ENCODE measurements at regions not wholly inside any gene's neighbourhood (a gene's known extent, or its start where the extent isn't known, plus 50 kb on each side); places are given as distances from the start of the nearest gene placed in this dataset.
A peak's percentile ranks its signal among the peaks of the same experiment; 100 is the strongest.
"Not testable (repeated sequence)": the region's sequence is repeated elsewhere in the genome, so short reads cannot be mapped to it uniquely, and the experiment has no call there.

GRCh38 chr3:5699313-5699712, 511.8 kb downstream of the EDEM1 start:
- no peak for DNase-seq

DNA sequence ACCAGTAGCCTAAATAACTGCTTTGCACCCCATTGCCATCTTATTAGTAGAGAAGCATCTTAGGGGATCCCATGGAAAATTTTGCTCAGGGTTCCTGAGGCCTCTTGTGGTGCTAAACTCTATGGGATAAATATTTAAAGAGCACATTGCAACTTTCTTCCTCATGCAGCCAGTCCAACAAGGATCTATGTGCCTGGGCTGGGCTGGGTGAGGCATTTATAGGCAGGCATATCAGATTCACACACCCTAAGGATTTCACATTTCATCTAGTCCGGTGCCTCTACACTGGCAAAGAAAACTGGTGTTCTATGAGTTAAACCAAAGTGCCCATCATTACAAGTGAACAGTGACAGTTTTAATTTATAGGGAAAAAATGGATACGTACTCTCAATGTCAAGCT, 512.3 kb downstream of the EDEM1 start:
- DNase-seq: no peak

DNA sequence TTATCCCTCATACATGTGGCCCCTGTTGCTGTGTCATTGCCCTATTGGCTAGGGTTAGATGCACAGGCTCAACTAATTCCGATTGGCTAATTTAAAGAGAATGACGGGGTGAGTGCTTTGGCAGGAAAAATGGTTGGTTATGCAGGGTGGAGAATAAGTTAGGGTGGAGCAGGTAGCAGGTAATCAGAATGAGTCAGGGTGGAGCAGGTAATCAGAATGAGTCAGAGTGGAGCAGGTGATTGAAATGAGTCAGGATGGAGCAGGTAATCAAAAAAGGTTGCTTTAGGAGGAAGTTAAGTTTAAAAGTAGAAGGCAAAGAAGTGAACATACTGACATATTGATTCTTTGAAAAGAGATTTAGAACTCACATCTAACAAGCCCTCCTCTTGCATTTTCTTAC, 513.5 kb downstream of the EDEM1 start:
- DNase-seq: not testable (repeated sequence)

DNA sequence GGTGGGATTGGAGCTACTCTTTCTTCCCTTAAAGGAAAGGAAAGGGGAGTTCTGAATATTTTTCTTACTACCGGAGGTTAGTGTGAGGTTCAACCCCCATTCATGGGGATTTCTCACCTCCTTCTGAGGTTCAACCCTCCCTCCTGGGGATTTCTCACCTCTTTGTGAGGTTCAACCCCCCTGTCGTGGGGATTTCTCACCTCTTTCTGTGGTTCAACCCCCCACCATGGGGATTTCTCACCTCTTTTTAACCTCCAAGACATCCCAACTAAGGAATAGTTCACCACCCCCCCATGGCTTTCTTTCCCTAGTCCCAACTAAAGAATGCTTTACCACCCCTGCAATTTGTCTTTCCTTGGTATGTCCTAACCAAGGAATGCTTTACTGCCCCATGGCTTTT, 520.3 kb downstream of the EDEM1 start:
- DNase-seq: no peak

DNA sequence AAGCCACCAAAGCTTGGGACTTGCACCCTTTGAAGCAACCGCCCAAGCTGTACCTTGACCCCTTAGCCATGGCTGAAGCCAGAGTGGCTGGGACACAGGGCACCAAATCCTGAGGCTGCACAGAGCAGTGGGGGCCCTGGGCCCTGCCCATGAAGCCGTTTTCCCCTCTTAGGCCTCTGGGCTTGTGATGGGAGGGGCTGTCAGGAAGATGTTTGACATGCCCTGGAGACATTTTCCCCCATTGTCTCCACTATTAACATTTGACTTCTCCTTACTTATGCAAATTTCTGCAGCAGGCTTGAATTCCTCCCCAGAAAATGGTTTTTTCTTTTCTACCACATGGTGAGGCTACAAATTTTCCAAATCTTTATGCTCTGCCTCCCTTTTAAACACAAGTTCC, 522.2 kb downstream of the EDEM1 start:
- no peak for DNase-seq

DNA sequence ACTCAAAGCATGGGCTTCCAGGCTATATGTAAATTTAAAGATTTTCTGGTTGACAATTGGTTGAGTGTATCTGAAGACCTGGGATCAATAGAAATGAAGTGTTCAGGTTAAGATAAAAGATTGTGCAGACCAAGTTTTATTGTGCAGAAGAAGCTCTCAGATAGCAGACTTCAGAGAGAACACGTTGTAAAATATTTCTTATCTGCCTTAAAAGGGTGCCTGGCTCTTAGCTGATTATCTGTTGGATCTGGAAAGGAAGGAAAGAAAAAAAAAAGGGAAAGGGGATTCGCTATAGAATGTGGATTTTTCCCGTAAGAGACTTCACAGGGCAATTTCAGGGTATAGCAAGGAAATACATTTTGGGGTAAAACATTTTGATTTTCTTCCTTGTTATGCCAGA, 523.2 kb downstream of the EDEM1 start:
- no peak for DNase-seq

- no peak for DNase-seq
These were observed 529.7 kb downstream of the EDEM1 start for GRCh38 chr3:5717254-5717653.

DNA sequence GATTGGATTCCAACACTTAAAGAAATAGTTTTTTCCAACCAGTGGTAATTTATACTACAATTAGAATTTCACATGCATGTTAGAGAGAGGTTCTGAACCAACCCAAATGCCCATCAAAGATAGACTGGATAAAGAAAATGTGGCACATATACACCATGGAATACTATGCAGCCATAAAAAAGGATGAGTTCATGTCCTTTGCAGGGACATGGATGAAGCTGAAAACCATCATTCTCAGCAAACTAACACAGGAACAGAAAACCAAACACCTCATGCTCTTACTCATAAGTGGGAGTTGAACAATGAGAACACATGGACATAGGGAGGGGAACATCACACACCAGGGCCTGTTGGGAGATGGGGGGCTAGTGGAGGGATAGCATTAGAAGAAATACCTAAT, 532.2 kb downstream of the EDEM1 start:
- not testable (repeated sequence) for DNase-seq

GRCh38 chr3:5725801-5726200, 538.3 kb downstream of the EDEM1 start:
- DNase-seq: no peak

DNA sequence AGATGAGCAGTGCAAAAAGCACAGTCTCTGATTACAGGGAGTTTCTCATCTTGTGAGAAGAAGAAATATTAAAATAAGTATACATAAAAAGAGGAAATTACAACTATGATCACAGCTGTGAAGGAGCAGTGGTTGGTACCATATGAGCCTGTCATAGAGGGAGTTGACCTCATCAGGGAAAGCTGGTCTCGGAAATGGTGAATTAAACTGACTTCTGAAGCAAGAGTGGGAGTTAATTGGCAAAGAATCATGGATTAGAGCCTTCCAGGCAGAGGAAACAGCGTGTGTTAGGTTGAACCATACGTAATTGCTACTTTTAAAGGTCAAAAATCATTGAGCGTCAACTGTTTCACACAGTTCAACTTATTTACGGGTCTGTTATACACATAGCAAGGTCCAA, 539.1 kb downstream of the EDEM1 start:
- peak; percentile 12 to 43 (median 26) for DNase-seq

- no peak for DNase-seq
These were observed 540.4 kb downstream of the EDEM1 start for GRCh38 chr3:5727743-5728484.

DNA sequence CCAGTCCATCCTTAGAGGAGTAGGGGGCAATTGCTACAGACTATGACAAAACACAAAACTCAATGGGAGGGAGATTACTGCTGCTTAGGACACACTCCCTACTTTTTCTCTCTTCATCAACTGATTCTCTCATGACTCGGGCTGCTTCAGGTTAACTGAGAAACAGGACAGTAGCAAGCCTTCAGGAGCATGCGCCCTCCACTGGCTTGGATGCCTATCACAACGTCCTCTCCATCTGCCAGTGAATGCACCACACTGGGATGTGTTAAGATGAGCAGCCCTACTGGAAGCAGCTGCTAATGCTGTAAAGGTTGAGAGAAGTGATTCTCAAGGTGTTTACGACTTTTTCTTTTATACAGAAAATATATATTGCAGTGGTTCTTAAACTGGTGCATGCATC, 542.3 kb downstream of the EDEM1 start:
- DNase-seq: no peak

DNA sequence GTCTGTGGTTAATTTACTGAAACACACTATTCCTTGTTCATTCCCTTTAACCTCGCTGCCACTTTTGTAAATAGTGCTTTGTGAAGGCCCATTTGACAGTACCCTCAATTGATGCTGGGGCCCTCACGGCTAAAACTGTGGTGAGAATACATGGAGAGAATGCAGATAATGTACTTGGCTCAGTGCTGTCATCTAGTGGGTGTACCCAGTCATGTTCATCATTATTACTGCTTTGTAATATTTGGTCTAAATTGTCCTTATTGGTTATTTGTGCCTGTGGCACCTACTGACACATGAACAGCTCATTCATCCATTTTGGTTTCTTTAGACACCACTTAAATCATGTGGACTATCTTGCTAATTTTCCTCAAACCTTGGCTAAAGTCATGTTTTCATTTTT, 543.6 kb downstream of the EDEM1 start:
- peak; percentile 36 to 57 (median 45) for DNase-seq

DNA sequence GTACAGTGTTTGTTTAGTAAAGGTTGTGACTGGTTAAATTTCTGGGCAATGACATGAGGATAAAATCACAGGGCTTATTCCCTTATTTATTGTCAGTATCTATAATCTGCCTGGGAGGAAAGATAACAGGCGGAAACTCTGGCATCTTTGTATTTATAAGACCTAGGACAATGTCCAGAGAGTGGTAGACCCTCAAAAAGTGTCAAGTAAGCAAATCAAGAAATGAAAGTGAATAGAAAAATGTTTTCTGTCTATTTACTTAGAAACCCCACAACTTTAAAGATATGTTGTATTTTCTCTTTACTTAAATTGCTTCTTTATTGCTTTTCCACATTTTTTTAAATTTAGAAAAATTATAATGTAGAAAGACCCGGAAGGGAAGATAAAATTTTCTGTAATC, 544.6 kb downstream of the EDEM1 start:
- no peak for DNase-seq

- no peak for DNase-seq
These were observed 546.5 kb downstream of the EDEM1 start for GRCh38 chr3:5733995-5734394.

DNA sequence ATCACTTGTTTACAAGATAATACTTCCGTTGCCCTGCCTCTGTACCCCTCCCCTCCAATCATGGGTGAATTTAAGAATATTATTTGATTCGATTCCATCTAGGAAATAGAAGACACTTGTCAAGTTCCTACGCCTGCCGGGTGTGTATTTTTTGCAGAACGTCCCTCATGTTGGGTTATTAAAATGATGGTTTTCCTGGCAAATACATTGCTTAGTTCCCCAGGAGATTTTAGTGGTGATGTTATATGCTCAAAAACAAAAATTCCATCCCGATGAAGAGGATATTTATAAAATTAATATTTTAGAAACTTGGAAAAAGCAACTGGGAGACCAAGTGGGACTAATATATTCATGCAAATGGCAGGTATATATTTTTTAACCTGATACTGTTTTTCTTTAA, 548.4 kb downstream of the EDEM1 start:
- DNase-seq: no peak

GRCh38 chr3:5739299-5739935, 551.9 kb downstream of the EDEM1 start:
- no peak for DNase-seq

DNA sequence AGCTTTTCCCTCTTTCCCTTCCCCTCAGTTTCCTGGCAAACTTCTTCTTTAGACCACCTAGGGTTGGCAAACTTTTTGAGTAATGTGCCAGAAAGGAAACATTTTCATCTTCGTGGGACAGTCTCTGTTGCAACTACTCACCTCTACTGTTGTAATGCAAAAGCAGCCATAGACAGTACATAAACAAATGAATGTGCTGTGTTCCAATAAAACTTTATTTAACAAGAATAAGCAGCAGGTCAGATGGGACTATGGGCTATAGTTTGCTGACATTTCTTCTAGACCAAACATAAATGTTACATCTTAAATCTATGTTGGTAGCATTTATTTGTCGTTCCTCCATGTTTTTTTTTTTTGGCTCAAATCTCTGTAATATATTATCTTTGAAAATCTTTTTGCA, 552.4 kb downstream of the EDEM1 start:
- no peak for DNase-seq

- DNase-seq: no peak
These were observed 553.5 kb downstream of the EDEM1 start for GRCh38 chr3:5741017-5741416.

- no peak for DNase-seq
These were observed 562.6 kb downstream of the EDEM1 start for GRCh38 chr3:5750091-5750490.

DNA sequence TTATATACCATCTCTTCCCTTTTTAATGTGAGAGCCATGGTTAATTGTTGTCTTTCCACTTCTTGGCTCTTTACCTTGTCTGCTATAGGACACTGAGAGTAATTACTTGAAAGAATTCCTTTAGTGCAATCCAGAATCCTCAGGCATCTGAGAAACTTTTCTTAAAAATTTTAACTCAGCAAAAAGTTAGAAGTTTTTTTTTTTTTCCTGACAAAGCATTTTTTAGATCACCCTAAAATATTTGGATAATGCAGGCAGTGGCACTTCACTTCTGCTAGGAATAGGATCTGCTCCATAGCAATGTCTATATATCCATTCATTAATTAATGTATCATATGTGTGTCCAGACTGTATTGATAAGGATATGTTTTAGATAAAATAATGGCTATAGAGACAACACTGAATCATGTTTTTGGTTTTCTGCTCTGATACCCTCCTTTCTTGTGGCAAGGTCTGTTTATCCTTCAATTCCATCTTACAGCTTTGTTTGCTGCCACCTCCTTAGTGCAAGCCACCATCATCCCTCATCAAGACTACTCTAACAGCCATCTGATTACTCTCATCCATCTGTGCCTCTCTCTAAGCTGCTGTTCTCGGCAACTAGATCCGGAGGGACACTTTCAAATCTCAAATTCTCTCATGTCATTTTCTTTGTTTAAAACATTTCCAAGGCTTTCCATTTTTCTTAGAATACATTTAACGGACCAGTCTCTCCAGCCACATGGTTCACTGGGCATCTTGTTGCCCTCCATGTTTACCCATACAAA, 563.5 kb downstream of the EDEM1 start:
- no peak for DNase-seq

DNA sequence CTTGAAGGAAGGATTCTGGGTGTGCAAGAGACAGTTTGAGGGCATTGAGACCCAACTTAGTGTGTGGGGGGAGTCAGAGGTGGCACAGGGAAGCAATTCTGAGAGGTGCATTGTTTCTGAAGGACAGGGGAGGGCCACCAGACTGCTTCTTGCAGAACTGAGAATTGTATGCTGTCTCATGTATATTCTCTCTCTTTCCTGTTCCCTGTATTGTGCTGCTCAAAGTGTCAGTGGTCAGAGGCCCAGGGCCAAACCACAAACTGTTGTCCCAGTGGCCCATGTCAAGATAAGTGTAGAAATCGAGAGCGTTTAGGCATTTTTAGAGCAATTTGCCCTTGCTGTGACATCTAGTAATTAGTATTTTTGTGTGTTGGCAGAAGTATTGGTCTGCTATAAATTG, 567.1 kb downstream of the EDEM1 start:
- DNase-seq: peak; percentile 5 to 52 (median 31)

DNA sequence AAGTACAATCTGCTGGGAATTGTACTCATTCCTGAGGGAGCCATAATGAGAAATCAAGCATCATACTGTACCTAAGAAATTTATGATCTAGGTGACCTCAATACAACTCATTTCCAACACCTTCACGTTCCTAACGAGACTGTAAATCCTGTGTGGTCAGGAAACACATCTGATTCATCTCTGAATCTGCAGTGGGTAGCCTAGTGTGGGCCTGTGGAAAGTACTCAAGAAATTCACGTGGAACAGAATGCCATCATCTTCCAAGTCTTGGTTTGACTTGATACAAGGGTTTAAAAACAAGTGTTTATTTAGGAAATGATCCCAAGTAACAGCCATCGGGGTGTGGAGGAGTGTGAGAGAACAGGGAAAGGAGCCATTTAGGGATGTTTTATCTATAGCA, 568.9 kb downstream of the EDEM1 start:
- DNase-seq: no peak
